GM18870 (cell line): ENCODE measurements at regions not wholly inside any gene's neighbourhood (a gene's known extent, or its start where the extent isn't known, plus 50 kb on each side); places are given as distances from the start of the nearest gene placed in this dataset.

Experiments
- ATAC-seq: cut with Tn5 transposase; IDR thresholded peaks from one replicate; pipeline ENCODE4 v1.9.1; 2021; ENCODE audit warnings: moderate library complexity; ENCODE audit not compliant: unreplicated experiment

GRCh38 chr2:211133766-211134165, 577.4 kb downstream of the CPS1 start:
- ATAC-seq: no peak

DNA sequence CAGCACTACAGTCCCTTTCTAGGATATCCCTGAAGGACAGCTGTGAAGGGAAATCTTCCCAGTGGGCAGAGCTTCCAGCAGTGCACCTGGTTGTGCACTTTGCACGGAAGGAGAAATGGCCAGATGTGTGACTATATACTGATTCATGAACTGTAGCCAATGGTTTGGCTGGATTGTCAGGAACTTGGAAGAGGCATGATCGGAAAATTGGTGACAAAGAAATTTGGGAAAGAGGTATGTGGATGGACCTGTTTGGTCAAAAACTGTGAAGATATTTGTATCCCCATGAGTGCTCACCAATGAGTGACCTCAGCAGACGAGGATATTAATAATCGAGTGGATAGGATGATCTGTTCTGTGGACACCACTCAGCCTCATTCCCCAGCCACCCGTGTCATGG, 582.2 kb downstream of the CPS1 start:
- no peak for ATAC-seq

DNA sequence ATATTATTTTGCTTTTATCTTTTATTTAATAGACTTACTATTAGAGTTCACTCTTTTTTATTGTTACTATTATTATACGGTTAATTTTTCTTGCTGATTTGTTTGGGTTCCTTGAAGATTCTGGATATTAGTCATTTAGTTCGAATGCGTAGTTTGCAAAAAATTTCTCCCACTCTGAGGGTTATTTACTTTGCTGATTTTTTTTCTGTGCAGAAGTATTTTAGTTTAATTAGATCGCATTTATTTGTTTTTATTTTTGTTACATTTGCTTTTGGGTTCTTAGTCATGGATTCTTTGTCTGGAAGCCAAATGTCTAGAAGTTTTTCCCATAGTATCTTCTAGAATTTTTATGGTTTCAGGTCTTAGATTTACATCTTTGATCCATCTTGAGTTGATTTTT, 585.2 kb downstream of the CPS1 start:
- ATAC-seq: no peak

DNA sequence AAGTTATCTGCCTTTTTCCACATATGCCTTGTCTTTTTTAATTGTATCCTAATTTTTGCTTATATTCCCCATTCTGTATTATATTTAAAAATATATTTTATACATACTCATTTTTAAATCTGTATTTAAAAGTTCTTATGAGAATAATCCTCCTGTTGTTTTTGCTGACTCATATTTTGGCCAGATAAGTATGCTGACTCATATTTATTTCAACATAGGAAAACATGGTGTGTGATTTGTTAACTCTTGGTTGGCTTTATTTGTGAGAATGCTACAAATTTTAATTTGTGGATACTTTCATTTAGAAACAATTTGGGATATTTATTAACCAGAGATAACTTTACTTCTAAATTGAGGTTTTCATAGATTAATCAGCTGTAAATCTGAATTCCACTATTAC, 587.7 kb downstream of the CPS1 start:
- no peak for ATAC-seq

DNA sequence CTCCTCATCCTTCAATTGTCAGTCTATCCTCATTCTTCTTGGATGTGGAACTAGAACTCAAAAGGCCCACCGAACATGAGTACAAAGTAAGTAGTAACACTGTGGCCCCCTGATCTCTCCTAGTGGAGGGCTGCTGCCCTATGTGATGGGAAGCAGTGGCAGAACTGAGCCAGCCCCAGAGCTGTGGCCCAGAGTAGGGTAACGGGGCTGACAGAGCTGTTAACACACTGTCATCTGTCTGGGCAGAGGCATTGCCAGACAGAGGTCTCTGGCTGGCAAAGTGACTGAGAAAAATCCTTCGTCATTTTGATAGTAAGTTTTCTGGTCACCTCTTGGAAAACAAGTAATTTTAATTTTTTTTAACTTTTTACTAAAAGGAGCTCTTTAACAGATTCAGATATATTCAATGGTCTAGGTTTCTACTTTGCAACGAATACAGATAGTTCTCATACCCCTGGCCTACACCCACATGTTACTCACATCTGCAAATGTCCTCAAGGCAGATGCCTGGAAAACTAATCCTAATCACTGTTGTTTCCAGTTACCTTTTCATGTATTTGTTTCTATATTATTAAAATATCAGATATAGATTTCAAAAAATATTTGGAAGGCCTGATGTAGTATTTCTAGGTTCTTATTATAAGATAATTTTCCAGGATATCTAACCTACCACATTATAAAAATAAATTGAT, 588.7 kb downstream of the CPS1 start:
- no peak for ATAC-seq

DNA sequence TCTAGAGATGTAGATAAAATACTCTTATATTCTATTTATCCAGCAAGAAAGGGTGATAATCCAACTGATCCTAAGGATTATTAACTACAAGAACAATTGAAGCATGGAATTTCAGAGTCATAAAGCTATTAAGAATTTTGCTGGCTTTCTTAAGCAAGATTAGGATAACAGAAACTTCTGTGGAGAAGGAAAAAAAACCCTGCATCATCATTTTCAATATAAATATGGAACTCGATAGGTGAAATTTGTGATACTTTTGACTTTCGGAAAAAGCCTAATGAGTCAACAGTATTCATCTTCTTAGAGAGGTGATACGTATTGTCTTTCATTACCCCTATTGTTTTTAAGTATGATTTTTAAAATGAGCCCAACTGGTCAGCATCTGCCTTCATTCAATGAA, 593.3 kb downstream of the CPS1 start:
- no peak for ATAC-seq

GRCh38 chr2:211157211-211157610, 600.8 kb downstream of the CPS1 start:
- ATAC-seq: no peak

- peak; percentile 99 for ATAC-seq
Measured at GRCh38 chr2:211157856-211158463, 601.6 kb downstream of the CPS1 start.

DNA sequence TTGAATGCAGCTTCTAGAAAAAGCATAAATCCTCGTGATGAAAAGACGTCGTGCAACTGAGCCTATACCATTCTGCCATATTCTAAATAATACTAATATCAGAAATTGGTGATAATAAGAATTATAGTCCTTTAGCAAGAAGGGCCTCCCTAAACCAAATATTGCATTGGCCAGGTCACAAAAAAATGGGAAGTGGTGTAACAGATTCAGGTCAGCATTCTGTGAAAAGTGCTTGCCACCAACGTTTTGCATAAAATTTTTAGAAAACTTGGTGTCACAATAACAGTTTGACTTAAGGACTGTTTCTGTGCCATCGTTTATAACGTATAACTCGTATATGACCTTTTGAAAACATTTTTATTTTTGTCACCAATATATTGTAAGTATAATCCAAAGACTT, 603.6 kb downstream of the CPS1 start:
- no peak for ATAC-seq

- ATAC-seq: no peak
Measured at GRCh38 chr2:211161236-211161635, 604.8 kb downstream of the CPS1 start.

DNA sequence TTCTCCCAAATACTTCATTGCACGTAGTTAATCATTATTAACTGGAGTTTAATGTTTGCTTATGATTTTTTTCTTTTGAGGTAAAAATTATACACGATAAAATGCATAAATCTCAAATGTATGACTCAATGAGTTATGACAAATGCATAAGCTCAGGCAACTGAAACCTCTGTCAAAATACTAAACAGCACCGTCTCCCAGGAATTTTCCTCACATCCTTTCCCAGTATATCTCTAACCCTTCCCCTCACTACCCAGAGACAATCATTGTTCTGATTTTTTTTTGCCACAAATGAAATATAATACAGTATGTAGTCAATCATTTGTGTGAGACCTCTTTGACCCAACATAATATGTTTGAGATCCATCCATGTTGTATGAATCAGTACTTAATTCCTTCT, 606.5 kb downstream of the CPS1 start:
- no peak for ATAC-seq

- ATAC-seq: no peak
Measured at GRCh38 chr2:211170843-211171242, 614.4 kb downstream of the CPS1 start.

- ATAC-seq: no peak
Measured at GRCh38 chr2:211174021-211174420, 617.6 kb downstream of the CPS1 start.

GRCh38 chr2:211174631-211175030, 618.2 kb downstream of the CPS1 start:
- ATAC-seq: no peak

DNA sequence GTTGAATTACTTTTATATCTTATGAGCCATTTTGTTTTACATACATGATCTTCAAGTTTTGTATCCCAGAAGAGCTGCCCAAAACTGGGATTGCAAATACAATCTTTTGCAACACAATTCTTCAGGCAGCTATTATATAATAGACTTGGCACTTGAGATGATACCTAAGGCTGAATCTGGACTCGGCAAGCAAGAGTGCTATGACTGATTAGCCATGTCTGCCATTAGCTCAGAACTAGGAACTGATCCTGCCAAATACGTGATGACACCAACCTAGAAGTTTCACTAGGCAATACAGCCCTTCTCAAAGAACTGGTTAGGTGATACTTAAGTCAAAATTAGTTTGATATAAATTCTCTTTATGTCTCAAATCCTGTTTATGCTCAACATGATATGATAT, 619.6 kb downstream of the CPS1 start:
- no peak for ATAC-seq

GRCh38 chr2:211176514-211177141, 620.2 kb downstream of the CPS1 start:
- ATAC-seq: no peak

DNA sequence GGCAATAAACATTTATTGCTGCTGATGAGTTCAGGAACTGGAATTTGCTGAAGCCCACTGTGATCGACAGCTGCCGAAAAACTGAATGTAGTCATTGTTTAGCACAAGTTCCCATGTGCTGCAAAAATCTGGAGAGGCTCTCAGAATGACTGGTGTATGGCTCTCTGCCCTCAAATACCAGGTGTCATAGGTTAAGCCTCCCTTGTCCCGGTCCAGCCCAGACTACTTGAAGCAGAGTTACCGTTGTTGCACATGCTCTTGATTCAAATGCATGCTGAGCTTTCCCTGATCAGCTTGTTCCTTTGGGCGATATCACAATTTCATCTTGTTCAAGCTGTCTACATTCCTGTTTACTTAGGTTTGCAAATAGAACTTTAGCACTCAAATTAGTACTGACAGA, 625.2 kb downstream of the CPS1 start:
- no peak for ATAC-seq

GRCh38 chr2:211187602-211188001, 631.2 kb downstream of the CPS1 start:
- ATAC-seq: no peak

GRCh38 chr2:211203986-211204385, 647.6 kb downstream of the CPS1 start:
- peak; percentile 86 for ATAC-seq

GRCh38 chr2:211204456-211204855, 648.1 kb downstream of the CPS1 start:
- ATAC-seq: peak; percentile 19

GRCh38 chr2:211204902-211205301, 648.5 kb downstream of the CPS1 start:
- ATAC-seq: no peak

DNA sequence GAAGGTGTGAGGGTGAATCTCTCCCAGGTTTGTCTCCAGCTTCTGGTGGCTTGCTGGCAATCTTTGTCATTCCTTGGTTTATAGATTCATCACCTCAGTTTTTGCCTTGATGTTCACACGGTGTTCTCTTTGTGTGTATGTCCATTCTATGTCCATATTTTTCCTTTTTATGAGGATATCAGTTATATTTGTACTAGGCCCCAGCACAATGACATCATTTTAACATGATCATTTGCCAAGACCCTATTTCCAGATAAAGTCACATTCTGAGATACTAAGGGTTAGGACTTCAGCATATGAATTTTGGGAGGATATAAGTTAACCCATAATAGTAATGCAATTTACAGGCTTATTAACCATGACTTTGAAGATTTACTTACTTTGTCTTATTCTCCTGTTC, 649.0 kb downstream of the CPS1 start:
- ATAC-seq: no peak
